Stimulated activated CD8-positive, alpha-beta memory T cell treated with anti-CD3 and anti-CD28 coated beads, Interleukin-7, amount 100 ng/mL, for 4 hours (primary cell): ENCODE measurements at regions not wholly inside any gene's neighbourhood (a gene's known extent, or its start where the extent isn't known, plus 50 kb on each side); places are given as distances from the start of the nearest gene placed in this dataset.

ENCODE experiments used
- DNase-seq, 2 donors: peaks; one replicate each; pipeline ENCODE4 v3.0.0-alpha.2; 2020; ENCODE audit warnings: low read depth in 2 of 2

GRCh38 chr17:5635949-5636348 lies 51.6 kb upstream of the NLRP1 start:
- DNase-seq: no peak

DNA sequence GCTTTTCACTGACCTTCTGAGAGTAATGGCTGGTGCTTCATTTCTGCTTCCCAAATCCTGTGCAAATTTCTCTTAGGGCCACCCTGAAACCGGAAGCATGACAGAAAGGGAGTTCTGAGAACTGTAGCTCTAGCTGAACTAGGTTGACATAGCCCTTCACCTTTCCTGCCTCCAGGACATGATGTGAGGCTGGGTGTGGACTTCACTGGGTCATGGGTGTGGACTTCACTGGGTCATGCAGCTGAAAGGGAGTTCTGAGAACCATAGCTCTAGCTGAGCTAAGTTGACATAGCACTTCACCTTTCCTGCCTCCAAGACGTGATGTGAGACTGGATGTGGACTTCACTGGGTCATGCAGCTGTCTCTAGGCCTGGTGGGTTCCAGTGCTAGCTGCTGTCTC lies 54.3 kb upstream of the NLRP1 start:
- no peak for DNase-seq

DNA sequence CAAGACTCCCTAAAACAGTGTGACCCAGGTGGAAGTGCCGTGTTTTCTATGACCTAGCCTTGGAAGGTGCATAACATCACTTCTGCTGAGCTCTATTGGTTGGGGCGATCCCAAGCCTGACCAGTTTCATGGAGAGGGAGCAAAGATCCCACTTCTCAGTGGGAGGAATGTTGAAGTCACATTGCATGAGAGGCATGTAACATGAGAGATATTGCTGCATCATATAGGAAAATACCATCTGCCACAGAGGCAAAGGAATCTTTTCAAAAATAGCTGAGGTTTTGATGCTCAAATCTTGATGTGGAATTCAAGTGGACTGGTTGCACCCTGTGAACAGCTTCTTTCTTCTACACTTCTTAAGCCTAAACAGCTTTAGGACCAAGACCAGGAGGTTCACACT lies 56.4 kb upstream of the NLRP1 start:
- DNase-seq: no peak

DNA sequence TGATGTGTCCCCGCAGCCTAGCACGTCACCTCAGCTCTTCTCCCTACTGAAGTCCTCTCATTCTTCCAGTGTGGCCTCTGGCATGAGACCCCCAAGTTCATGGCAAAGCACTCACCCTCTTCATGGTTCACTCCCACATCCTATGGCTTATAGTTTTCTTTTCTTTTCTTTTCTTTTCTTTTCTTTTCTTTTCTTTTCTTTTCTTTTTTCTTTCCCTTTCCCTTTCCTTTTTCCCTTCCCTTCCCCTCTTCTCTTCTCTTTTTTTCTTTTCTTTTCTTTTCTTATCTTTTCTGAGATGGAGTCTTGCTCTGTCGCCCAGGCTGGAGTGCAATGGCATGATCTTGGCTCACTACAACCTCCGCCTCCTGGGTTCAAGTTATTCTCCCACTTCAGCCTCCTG lies 58.4 kb upstream of the NLRP1 start:
- DNase-seq: no peak

DNA sequence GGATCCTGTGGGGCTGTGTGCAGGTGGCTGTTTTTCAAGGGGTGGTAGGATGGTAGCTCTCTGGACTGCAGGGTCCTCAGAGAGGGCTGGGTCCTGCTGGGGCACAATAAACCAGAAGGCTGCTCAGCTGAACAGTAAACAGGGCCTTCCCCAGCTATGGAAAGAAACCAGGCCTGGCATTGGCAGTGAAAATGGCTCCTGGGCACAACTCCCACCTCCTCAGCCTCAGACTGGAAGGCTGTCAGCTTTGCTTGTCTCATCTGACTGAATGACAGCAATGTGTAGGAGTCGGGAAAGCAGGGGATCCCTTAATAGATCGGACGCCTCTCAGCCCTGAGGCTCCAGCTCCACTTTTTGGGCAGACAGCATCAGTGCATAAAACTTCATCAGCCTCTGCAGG lies 59.8 kb upstream of the NLRP1 start:
- DNase-seq: no peak

DNA sequence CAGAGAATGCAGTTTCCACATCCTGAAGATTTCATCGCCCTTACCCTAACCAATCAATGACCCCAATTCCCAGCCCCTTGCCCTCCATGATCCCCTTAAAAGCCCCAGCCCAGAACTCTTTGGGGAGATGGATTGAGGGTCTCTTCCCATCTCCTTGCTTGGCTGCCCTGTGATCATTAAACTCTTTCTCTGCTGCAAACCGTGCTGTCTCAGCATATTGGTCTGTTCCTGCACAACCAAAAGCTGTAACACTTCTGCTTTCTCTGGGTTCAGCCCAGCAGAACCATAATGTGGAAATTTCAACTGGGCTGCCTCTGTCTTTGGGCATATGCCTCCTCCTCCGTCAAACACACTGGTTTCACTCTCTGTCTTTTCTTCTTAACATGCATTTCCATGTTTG lies 67.0 kb upstream of the NLRP1 start:
- DNase-seq: no peak

GRCh38 chr17:5661491-5662125 lies 77.3 kb upstream of the NLRP1 start:
- DNase-seq: no peak

- no peak for DNase-seq
These were observed 78.2 kb upstream of the NLRP1 start for GRCh38 chr17:5662409-5663085.

- no peak for DNase-seq
These were observed 80.9 kb upstream of the NLRP1 start for GRCh38 chr17:5665164-5665563.

- DNase-seq: no peak
These were observed 83.6 kb upstream of the NLRP1 start for GRCh38 chr17:5667871-5668270.

- DNase-seq: no peak
These were observed 84.3 kb upstream of the NLRP1 start for GRCh38 chr17:5668557-5669138.

- no peak for DNase-seq
These were observed 84.9 kb upstream of the NLRP1 start for GRCh38 chr17:5669191-5669590.

DNA sequence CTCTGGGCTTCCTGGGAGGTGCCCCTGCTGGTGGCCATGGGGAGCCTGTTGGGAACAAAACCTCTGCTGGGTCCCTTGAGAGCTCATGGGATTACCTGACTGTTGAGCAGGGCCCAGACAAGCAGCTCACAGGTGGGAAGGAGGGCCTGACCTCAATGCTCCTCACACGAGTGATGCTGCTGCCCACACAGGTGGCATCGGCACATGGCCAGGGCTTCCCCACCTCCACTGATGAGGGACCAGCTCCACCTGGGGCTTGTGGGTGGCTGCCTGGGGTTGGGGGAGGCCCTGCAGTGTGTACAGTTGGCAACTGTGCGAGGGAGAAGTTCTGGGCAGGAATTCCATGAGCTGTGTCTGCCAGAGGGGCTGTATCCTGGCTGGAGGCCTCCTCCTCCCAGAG lies 87.8 kb upstream of the NLRP1 start:
- DNase-seq: no peak

DNA sequence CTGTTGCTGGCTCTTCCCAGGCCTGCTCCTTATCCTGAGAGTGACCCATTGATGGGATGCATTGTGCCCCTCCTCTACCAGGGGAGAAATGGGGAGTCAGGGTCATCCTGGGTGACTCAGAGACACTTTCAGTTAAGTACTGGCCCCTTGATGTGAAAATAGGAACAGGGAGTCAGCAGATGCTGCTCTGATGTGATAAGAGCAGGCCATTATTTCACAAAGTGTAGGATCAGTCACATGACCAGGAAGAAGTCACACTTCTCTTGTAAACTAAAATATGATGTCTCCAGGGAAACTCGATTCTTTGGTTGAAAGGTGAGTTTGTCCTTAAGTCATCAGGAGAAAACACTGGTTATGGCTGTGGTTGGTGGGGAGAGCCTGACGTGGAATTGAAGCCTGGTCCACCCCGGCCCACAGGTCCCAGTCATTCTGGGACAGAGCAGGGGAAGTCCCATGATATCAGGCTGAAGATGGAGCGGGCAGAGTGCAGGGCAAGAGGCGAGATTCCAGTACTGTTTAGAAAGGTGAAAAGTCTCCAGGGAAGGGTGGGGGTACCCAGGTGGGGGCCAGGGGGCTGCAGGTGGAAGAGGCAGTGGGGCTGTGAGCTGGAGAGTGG lies 88.6 kb upstream of the NLRP1 start:
- DNase-seq: no peak

DNA sequence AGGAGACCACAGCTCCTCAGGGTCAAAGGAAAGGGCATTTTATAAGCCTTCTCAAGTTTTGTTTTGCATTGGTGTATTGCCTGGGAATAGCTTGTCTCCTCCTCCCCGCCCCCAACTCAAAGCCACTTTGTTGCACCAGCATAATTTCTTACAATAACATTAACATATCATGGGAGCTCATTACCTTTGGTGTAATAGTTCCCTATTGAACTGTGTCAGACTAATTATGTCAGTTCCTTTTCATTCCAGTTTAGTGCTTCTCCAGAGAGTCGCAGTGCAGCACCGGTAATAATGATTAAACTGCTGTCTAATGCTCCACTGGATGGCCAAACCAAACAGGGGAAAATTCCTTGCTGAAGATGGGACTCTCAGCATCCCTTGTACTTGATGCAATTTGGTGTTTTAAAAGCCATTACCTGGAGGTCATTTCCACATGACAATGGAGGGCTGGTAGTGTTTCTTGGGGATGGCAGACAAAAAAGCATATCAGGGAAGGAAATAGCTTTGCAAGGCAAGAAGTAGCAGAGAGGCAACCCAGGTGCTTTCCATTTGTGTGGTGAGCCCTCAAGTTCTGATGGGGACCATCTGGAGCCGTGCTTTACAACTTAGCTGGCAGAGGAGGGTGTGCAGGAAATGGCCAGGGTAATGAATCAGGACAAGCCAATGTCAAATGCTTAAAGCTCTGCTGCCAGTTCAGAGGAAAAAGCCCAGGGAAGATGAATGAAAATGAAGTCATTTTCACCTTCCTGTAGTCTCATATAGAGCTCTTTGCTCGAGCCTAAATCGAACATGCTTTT lies 91.5 kb upstream of the NLRP1 start:
- DNase-seq: no peak

DNA sequence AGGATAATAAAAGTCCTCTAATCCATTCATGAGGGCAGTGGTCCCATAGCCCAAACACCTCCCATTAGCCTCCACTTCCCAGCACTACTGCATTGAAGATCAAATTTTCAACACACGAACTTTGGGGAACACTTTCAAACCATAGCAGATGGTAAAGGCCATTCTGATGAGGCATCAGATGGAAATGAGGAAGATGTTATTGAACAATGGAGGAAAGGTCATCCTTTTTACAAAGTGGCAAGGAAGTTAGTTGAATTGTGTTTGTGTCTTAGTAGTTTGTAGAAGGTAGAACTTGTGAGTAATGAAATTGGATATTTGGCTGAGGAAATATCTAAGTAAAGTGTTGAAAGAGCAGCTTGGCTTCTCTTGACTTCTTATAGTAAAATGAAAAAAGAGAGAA lies 93.3 kb upstream of the NLRP1 start:
- no peak for DNase-seq

DNA sequence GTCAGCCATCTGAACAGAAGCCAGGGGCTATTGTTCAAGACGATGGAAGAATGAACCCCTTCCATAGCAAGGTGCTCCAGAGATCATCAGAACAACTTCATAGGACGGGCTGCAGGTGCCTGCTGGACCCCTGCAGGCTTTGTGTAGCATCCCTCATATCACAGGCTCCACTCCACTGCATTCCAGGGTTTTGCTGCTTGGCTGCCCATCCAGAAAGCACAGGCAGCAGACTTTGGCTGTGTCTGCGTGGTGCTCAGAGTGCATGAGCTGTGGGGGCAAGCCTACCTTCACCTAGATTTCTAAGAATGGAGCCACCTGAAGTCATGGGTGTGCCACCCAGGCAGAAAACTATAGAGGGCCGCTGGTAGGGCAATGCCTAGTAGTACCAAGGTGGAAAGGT lies 93.9 kb upstream of the NLRP1 start:
- no peak for DNase-seq

GRCh38 chr17:5680766-5681165 lies 96.5 kb upstream of the NLRP1 start:
- no peak for DNase-seq

- DNase-seq: no peak
These were observed 98.9 kb upstream of the NLRP1 start for GRCh38 chr17:5683241-5683640.

DNA sequence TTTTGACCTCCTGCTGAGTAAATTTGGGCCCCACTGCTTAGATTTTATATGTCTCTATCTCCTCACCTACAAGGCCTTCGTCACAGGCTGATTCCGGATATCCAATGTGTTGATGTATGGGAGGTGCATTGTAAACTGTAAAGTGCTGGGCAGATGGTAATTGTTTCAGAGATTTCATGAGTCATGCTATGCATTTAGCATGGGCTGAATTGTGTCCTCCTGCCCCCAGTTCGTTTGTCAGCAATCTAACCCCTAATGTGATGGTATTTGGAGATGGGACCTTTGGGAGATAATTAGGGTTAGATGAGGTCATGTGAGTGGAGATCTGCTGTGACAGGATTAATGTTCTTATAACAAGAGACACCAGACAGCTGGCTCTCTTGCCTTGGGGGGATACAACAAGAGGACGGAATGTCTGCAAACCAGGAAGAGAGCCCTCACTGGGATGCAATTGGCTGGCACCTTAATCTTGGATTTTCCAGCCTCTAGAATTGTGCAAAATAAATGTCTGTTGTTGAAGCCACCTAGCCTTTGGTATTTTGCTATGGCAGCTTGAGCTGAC lies 101.8 kb upstream of the NLRP1 start:
- DNase-seq: no peak

DNA sequence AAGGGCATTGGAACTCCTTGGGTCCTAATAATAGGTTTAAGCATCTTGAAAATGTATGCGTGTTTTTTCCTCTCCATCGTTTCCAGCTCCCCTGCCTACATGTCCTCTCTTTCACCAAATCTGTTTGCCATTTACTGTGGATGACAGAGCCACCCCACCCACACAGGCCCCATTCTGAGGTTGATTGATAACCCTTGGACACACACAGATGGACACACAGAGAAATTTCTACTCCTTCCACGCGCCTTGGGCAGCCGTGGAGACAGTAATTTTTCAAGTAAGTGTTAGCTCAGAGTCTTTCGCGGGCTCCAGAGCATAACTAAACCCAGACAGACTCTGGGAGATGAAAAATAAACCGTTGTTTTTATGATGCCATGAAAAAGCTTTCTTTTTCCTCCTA lies 103.3 kb upstream of the NLRP1 start:
- DNase-seq: no peak

- no peak for DNase-seq
These were observed 109.5 kb upstream of the NLRP1 start for GRCh38 chr17:5693821-5694220.
